ENCODE measurements at regions not wholly inside any gene's neighbourhood (a gene's known extent, or its start where the extent isn't known, plus 50 kb on each side); places are given as distances from the start of the nearest gene placed in this dataset.

DNA sequence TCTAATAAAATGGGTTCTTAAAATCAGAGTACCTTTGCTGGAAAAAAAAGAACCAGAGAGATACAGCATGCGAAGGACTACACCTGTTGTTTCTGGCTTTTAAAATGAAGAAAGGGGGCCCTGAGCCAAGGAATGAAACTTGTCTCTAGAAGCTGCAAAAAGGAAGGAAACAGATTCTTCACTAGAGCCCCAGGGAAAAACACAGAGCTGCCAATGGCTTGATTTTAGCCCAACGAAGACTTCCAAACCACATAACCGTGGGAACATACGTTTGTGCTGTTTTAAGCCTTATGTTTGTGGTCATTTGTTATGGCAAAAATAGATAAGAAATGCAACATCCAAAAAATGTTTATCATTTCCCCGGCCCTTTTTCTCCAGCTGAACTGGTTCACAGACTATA lies 780.0 kb downstream of the SORCS1 start:
- TF ChIP-seq, protein P1, sequence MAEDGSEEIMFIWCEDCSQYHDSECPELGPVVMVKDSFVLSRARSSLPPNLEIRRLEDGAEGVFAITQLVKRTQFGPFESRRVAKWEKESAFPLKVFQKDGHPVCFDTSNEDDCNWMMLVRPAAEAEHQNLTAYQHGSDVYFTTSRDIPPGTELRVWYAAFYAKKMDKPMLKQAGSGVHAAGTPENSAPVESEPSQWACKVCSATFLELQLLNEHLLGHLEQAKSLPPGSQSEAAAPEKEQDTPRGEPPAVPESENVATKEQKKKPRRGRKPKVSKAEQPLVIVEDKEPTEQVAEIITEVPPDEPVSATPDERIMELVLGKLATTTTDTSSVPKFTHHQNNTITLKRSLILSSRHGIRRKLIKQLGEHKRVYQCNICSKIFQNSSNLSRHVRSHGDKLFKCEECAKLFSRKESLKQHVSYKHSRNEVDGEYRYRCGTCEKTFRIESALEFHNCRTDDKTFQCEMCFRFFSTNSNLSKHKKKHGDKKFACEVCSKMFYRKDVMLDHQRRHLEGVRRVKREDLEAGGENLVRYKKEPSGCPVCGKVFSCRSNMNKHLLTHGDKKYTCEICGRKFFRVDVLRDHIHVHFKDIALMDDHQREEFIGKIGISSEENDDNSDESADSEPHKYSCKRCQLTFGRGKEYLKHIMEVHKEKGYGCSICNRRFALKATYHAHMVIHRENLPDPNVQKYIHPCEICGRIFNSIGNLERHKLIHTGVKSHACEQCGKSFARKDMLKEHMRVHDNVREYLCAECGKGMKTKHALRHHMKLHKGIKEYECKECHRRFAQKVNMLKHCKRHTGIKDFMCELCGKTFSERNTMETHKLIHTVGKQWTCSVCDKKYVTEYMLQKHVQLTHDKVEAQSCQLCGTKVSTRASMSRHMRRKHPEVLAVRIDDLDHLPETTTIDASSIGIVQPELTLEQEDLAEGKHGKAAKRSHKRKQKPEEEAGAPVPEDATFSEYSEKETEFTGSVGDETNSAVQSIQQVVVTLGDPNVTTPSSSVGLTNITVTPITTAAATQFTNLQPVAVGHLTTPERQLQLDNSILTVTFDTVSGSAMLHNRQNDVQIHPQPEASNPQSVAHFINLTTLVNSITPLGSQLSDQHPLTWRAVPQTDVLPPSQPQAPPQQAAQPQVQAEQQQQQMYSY (CRISPR knock-in tag; IDR thresholded peaks at IDR 0.05), result no peak
- TF ChIP-seq, protein P2, sequence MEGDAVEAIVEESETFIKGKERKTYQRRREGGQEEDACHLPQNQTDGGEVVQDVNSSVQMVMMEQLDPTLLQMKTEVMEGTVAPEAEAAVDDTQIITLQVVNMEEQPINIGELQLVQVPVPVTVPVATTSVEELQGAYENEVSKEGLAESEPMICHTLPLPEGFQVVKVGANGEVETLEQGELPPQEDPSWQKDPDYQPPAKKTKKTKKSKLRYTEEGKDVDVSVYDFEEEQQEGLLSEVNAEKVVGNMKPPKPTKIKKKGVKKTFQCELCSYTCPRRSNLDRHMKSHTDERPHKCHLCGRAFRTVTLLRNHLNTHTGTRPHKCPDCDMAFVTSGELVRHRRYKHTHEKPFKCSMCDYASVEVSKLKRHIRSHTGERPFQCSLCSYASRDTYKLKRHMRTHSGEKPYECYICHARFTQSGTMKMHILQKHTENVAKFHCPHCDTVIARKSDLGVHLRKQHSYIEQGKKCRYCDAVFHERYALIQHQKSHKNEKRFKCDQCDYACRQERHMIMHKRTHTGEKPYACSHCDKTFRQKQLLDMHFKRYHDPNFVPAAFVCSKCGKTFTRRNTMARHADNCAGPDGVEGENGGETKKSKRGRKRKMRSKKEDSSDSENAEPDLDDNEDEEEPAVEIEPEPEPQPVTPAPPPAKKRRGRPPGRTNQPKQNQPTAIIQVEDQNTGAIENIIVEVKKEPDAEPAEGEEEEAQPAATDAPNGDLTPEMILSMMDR (IDR thresholded peaks at IDR 0.05), result no peak
- TF ChIP-seq, protein P3, sequence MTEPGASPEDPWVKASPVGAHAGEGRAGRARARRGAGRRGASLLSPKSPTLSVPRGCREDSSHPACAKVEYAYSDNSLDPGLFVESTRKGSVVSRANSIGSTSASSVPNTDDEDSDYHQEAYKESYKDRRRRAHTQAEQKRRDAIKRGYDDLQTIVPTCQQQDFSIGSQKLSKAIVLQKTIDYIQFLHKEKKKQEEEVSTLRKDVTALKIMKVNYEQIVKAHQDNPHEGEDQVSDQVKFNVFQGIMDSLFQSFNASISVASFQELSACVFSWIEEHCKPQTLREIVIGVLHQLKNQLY (CRISPR knock-in tag; IDR thresholded peaks at IDR 0.05), result no peak
- TF ChIP-seq NR1H2 (CRISPR knock-in tag; IDR thresholded peaks at IDR 0.05), result no peak
- TF ChIP-seq FOXP1 (CRISPR knock-in tag; IDR thresholded peaks at IDR 0.05; ENCODE audit: borderline replicate concordance), result no peak
